Activated CD4-positive, alpha-beta T cell treated with anti-CD3 and anti-CD28 coated beads, Interleukin-10, Interleukin-2, amounts not matched to agents 100 ng/mL and 50 ng/mL, durations not matched to agents 16 hours and 8 hours (primary cell): ENCODE measurements at regions not wholly inside any gene's neighbourhood (a gene's known extent, or its start where the extent isn't known, plus 50 kb on each side); places are given as distances from the start of the nearest gene placed in this dataset.
"Not testable (repeated sequence)": the region's sequence is repeated elsewhere in the genome, so short reads cannot be mapped to it uniquely, and the experiment has no call there.

ENCODE experiments used
- DNase-seq: peaks from one replicate; pipeline ENCODE4 v3.0.0-alpha.2; 2020

DNA sequence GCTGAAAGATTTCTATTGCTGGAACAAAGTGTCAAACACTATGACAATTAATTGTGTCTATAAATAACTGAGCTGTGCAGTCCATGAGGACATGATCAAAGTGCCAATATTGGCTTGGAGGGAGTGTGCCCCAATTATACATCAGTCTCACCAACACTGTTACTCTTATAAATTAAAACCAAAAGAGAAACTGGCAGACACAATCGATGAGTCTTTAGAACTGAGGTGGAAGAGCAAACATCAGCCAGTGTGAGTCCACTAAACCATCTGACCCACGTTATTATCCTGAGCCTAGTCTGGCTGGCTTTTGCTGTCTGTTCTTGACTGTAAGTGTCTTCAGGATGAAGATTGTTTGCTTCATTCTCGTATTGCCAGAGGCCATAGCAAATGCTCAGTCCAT, 98.9 kb downstream of the OLIG3 start:
- DNase-seq, result no peak

DNA sequence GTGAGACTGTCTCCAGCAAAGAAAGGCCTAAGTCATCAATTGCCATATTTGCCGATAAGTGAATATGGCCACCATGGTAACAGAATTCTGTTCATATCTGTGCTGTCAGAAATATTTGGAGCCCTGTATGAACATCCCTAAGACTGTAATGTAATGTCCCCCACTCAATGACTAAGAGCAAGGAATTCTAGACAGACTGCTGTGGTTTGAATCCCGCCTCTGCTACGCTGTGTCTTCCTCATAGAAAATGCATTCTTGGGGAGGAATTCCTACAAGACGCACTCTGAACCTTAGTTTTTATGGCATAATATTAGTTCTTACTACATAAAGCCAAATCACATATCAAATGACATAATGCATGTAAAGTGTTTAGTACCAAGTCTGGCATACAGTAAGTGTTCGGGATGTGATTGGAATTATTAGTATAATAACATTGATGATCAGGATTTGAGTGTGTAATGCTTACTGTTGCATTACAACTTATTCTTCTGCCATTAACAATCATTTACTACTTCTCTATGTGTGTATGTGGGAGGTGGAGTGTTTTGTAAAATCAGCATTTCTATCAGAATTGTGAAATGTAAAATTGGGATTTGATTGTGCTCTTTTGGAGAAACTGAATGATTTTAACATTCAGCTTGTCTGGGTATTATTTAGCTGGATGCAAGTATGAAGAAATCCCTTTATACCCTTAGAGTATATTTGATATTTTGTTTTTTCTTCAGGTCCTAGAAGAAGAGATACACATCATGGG, 103.0 kb downstream of the OLIG3 start:
- no peak for DNase-seq

DNA sequence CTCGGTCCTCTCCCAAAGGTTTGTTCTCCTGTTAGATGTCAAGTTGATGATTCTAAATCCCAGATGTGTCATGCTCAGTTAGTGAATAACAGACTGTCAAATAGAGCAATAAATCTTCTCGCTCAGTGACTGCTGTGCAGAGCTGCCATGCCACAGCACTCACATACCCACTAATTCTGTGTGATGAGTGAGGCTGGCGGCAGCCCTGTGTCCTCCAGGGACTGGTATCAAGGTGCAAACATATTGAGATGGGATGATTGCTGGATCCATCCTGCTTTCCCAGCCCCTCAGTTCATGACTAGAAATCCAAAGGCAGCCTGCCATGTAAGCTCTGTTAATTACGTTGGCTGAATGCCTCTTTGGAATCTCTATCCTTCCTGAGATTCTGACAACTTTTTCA, 103.9 kb downstream of the OLIG3 start:
- no peak for DNase-seq

DNA sequence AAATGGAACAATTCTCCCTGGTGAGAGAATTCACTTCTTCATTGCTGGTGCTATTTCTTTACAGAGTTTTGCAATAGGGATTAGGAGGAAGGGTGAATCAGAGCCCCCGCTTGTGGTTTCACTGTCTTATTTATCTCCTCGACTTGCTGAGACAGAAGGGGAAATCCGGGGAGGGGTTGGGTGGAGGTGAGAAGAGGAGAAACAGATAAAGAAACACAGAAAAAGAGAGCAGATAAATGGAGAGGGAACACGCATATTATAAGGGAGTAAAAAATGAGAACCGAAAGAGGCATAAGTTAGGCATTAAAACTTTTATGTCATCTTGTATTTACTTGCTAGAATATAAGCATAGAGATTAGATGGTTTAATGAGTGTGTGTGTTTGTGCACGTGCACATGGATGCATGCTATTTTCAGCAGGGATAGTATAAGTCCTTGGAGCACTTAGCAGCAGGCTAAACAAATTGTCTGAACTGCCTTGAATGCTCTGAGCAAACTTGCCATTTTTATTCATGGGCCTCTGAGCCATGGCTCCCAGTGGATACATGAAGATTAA, 105.0 kb downstream of the OLIG3 start:
- DNase-seq, result peak; percentile 93

DNA sequence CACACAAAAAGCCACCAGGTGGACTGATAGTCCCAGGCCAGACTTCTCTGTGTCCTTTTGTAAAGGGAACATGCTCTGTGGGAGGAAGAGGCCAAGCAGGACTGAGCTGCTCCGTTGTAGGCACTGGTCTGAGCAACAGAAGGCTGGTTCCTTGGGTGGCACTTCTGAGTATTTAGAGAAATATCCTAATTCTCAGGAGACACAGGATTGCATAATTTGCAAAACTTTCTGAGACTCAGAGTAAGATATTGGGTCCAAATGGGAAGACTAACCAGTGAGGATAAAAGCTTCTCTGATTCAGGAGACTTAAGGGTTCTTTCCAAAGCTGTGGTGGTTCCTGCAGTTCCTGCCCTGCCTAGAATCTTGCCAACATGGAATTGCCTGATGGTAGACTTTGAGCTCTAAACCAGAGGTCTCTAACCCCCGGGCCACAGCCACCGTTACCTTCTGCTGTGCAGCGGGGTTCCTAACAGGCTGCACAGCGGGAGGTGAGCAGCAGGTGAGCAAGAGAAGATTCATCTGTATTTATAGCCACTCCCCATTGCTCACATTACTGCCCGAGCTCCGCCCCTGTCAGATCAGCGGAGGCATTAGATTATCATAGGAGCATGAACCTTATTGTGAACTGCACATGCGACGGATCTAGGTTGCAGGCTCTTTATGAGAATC, 107.0 kb downstream of the OLIG3 start:
- DNase-seq, result no peak

DNA sequence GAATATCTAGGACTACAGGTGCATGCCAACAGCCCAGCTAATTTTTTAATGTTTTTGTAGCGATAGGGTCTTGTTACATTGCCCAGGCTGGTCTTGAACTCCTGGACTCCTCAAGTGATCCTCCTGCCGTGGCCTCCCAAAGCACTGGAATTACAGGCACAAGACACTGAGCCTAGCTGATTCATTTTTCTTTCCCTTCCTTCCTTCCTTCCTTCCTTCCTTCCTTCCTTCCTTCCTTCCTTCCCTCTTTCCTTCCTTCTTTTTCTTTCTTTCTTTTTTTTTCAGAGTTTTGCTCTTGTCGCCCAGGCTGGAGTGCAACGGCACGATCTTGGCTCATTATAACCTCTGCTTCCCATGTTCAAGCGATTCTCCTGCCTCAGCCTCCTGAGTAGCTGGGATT, 110.9 kb downstream of the OLIG3 start:
- DNase-seq, result not testable (repeated sequence)

DNA sequence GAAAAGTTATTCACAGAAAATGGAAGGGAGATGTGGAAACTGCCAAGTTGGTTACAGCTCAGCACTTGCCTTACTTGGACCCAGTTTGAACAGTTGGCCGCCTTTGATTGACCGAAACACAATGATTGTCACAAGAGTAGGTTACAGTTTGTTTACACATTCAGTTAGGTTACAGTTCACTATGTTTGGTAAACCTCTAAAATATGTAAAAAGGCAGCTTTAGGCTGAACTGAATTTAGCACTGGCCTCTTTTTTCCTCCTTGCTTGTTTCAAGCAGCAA, 116.2 kb downstream of the OLIG3 start:
- DNase-seq, result no peak

GRCh38 chr6:137373296-137373695, 120.9 kb downstream of the OLIG3 start:
- DNase-seq, result no peak

GRCh38 chr6:137372532-137372931, 121.7 kb downstream of the OLIG3 start:
- DNase-seq, result no peak

DNA sequence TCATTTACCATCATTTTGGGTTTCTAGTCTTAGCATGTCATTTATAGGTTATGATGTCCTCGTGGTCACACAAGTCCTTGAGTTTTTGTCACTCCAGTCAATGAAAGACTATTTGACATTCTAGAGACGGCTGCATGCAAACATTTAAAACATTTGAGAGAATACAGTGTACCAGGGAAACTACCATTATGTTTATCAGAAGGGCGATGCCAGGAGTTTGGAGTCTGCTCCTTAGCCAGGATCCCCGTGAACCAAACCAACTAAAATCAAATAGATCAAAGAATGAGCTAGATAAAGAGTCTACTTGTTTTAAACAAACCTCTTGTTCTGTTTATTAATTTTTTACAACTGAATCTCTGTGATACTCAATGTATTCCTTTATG, 122.6 kb downstream of the OLIG3 start:
- DNase-seq, result no peak

- DNase-seq, result no peak
Measured at GRCh38 chr6:137370871-137371633, 123.1 kb downstream of the OLIG3 start.

DNA sequence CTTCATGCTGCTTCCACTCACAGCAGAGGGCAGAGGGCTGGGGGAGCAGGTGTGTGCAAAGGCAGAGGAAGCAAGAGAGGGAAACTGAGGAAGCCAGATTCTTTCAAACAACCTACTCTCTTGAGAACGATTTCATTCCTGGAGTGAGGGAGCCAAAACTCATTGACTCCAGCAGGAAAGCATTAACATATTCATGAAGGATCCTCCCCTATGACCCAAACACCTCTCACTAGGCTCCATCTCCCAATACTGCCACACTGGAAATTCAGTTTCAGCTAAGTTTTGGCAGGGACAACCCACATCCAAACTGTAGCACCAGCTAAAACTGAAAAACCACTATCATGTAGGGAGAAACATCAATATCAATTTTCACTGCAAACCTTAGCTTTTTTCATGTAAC, 125.1 kb downstream of the OLIG3 start:
- DNase-seq, result no peak

- DNase-seq, result no peak
Measured at GRCh38 chr6:137365707-137366437, 128.3 kb downstream of the OLIG3 start.

GRCh38 chr6:137363805-137364138, 130.4 kb downstream of the OLIG3 start:
- DNase-seq, result peak; percentile 76

DNA sequence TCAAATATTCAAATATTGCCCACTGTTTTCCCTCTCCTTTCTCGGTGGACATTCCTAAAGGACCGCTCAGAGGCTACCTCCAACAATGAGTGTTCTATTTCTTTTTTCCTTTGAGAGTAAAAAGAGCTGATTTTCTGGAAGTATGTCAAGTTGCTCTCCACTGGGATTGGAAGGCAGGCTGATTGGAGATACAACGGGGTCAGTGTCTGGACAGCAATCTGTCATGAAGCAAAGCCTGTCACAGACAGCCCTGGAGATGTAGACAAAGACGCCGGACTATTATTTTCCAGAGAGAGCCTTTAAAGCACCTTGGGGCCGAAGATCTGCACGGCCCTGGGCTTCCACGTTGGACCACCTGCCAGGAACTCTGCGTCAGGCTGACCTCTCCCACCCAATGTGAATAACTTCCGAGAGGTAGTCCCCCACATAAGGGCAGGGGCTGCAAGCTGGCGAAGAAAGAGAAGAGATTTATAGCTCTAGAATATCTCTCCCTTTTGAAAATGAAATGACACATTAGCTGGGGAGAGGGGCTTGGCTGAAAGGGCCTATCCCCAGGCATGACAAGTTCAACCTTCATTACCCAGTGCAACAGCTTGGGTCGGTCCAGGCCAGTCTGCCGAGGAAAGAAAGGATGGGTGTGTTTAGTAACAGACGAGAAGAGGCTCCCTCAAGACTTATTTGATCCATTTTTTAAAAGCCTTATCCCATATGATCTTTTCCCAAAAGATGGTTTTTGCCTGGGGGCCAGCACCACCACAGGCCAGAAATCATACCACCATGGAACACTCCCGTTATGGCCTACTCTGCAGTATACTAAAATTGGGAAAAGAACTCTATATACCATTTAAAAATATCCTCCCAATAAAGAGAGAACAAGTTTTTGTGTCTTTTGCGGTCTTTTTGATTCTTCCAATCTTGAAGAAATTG, 131.1 kb downstream of the OLIG3 start:
- no peak for DNase-seq

GRCh38 chr6:137361701-137362100, 132.5 kb downstream of the OLIG3 start:
- DNase-seq, result no peak

- no peak for DNase-seq
Measured at GRCh38 chr6:137358273-137358672, 135.9 kb downstream of the OLIG3 start.

- no peak for DNase-seq
Measured at GRCh38 chr6:137357948-137358266, 136.3 kb downstream of the OLIG3 start.

DNA sequence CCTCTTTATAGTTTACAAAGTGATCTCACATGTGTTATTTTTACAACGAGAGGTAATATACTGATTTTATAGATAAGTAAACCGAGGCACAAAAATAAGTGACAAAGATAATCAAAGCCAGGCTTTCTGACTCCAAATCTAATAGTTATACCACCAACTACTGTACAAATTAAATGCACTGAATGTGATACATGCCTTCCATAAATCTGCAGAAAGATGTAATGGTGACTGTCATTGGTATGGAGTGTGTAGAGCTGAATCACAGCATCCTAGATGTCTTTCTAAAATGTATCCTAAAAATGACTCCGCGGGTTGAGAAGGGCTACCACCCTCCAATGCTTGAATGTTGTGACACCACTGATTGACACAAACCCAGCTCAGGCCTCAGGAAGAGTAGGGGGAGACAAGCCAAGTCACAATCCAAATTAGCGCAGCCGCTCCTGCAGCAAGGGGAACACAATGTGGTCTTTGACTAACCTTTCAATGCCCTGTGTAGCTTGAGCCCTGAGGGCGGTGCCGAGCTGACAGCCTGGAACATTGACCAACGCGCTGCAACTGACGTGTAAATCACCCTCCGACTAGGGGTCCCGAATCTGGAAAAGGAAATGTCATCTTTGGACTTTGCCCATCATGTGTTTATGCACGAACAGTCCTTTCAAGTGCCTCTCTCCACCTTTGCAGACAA, 136.8 kb downstream of the OLIG3 start:
- DNase-seq, result no peak

- no peak for DNase-seq
Measured at GRCh38 chr6:137353842-137354397, 134.7 kb upstream of the IFNGR1 start.

- DNase-seq, result peak; percentile 45
Measured at GRCh38 chr6:137353346-137353745, 134.2 kb upstream of the IFNGR1 start.
